Kidney epithelial cell (primary cell): ENCODE measurements at regions not wholly inside any gene's neighbourhood (a gene's known extent, or its start where the extent isn't known, plus 50 kb on each side); places are given as distances from the start of the nearest gene placed in this dataset.
"Not testable (repeated sequence)": the region's sequence is repeated elsewhere in the genome, so short reads cannot be mapped to it uniquely, and the experiment has no call there.

Experiments
- DNase-seq: peaks from one replicate; pipeline ENCODE4 v3.0.0-alpha.2; 2010; ENCODE audit warnings: low read depth
- H3K27me3 ChIP-seq: 2 replicates; pipeline ENCODE4 v1.6.0; 2011; ENCODE audit warnings: low read length; ENCODE audit not compliant: control insufficient read depth, insufficient read depth
- H3K36me3 ChIP-seq: 2 replicates; pipeline ENCODE4 v1.5.1; 2011; ENCODE audit warnings: low read length; ENCODE audit not compliant: control insufficient read depth, insufficient read depth
- H3K4me3 ChIP-seq: 2 replicates; pipeline ENCODE4 v1.5.1; 2011; ENCODE audit warnings: low read depth, mild to moderate bottlenecking, control low read depth, low read length
- TF ChIP-seq, protein P1 (sequence below): IDR thresholded peaks from 2 replicates; pipeline ENCODE4 v1.5.1; 2011; ENCODE audit warnings: mild to moderate bottlenecking, moderate library complexity, low read length, control low read depth, inconsistent platforms; ENCODE audit not compliant: insufficient read depth, poor library complexity, severe bottlenecking

DNA sequence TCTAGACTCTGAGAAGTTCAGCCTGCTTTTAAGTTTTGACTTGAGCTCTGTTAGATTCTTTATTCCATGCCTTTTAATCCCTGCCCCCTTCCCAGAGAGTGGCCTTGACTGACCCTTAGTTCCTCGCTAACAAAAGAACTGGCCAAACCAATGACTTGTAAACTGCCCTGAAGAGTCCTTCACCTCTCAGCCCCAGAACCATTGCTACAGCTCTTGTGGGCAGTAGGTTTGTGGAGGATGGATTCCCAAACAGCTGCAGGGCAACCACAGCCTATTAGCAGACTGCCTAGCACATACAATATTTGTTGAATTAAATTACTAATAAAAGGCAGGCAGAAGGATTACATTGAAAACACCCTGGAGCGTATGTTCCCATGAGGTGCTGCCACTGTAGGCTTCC is 163.9 kb downstream of the MAIP1 start:
- no peaks in the 10 kb centered on the region for H3K36me3 ChIP-seq
- DNase-seq = no peak
- TF ChIP-seq, protein P1, sequence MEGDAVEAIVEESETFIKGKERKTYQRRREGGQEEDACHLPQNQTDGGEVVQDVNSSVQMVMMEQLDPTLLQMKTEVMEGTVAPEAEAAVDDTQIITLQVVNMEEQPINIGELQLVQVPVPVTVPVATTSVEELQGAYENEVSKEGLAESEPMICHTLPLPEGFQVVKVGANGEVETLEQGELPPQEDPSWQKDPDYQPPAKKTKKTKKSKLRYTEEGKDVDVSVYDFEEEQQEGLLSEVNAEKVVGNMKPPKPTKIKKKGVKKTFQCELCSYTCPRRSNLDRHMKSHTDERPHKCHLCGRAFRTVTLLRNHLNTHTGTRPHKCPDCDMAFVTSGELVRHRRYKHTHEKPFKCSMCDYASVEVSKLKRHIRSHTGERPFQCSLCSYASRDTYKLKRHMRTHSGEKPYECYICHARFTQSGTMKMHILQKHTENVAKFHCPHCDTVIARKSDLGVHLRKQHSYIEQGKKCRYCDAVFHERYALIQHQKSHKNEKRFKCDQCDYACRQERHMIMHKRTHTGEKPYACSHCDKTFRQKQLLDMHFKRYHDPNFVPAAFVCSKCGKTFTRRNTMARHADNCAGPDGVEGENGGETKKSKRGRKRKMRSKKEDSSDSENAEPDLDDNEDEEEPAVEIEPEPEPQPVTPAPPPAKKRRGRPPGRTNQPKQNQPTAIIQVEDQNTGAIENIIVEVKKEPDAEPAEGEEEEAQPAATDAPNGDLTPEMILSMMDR = no peak
- H3K27me3 ChIP-seq = no peaks in the 10 kb centered on the region
- no peak overlapping the region for H3K4me3 ChIP-seq

DNA sequence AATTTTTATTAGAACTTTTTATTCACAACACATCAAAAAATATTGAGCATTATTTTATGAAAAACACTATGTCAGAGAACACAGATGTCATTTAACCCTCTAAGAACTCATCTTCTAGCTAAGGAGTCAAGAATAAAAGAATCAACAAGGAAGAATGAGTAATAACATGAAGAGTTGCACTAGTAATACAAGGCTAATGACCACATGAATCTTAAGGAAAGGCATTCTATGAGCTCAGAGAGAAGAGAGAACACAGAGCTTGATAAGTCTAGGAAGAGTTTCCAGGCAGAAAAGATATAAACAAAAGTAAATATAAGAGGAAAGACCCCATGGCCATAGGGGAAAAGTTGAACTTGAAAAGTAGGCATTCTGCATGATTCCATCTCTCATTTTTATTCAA is 166.5 kb downstream of the MAIP1 start:
- TF ChIP-seq, protein P1 = no peak
- no peak overlapping the region for H3K4me3 ChIP-seq

DNA sequence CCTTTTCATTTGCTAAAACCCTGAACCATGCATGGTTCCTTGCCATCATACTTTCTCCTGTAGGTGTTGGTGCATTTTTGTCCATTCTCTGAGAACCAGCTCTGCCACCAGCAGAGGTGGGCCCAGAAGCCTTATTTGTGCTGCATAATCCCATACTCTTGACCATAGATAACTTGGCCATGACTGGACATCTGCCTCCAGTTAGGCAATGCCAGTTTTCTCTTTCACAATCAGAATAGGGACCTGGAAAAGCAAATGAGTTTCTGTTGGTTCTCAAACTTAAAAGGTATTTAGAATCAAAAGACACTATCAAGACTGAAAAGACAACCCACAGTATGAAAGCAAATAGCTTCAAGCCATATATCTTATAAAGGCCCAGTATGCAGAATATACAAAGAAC is 167.3 kb downstream of the MAIP1 start:
- TF ChIP-seq, protein P1 = no peak
- DNase-seq = no peak
- Histone ChIP-seq H3K27me3 (no peaks in the 10 kb centered on the region), H3K4me3 (no peak overlapping the region), H3K36me3 (no peaks in the 10 kb centered on the region)

More for the DNA sequence above, 166.5 kb downstream of the MAIP1 start:
- Histone ChIP-seq H3K36me3 (no peaks in the 10 kb centered on the region), H3K27me3 (no peaks in the 10 kb centered on the region)
- DNase-seq = no peak

DNA sequence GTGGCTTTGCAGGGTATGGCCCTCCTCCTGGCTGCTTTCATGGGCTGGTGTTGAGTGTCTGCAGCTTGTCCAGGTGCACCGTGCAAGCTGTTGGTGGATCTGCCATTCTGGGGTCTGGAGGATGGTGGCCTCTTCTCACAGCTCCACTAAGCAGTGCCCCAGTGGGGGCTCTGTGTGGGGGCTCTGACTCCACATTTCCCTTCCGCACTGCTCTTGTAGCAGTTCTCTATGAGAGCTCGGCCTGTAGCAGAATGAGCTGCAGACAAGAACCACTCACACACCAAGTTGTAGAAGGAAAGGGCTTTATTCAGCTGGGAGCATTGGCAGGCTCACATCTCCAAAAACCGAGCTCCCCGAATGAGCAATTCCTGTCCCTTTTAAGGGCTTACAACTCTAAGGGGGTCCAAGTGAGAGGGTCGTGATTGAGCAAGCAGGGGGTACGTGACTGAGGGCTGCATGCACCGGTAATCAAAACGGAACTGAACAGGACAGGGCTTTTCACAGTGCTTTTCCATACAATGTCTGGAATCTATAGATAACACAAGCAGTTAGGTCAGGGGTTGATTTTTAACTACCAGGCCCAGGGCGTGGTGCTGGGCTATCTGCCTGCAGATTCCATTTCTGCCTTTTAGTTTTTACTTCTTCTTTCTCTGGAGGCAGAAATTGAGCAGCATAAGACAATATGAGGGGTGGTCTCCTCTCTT is 169.4 kb downstream of the MAIP1 start:
- not testable (repeated sequence) for H3K36me3 ChIP-seq, DNase-seq, H3K4me3 ChIP-seq, H3K27me3 ChIP-seq

DNA sequence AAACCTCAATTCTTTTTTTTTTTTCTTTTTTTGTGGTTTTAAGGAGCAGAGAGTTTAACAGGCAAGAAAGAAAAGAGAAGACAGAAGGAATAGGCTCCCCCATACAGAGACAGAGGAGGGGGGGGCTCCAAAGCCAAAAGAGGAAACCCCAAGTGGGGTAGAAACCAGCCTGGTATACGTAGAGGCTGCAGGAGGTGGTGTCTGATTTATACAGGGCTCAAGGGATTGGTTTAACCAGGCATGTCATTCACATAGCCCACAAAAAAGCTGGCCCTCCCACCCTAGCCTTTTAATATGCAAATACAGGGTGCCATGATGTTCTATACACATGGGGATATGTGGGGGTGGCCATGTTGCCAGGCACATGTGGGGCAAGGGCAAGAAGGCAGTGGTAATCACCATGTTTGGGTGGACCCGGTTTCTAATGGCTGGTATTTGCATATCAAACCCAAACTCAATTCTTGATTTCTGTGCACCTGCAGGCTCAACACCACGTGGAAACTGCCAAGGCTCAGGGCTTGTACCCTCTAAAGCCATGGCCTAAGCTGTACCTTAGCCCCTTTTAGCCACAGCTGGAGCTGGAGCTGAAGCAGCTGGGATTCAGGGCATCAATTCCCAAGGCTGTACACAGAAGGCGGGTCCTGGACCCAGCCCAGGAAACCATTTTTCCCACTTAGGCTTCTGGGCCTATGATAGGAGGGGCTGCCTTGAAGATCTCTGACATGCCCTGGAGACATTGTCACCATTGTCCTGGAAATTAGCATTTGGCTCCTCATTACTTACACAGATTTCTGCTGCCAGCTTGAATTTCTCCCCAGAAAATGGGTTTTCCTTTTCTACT is 170.3 kb downstream of the MAIP1 start:
- DNase-seq = no peak
- Histone ChIP-seq H3K4me3 (no peak overlapping the region), H3K27me3 (no peaks in the 10 kb centered on the region), H3K36me3 (no peaks in the 10 kb centered on the region)
- TF ChIP-seq, protein P1 = no peak

DNA sequence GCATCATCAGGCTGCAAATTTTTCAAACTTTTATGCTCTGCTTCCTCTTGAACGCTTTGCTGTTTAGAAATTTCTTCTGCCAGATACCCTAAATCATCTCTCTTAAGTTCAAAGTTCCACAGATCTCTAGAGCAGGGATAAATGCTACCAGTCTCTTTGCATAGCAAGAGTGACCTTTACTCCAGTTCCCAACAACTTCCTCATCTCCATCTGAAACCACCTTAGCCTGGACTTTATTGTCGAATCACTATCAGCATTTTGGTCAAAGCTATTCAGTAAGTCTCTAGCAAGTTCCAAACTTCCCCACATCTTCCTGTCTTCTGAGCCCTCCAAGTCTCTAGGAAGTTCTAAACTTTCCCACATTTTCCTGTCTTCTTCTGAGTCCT is 170.9 kb downstream of the MAIP1 start:
- not testable (repeated sequence) for H3K4me3 ChIP-seq, DNase-seq, H3K27me3 ChIP-seq, H3K36me3 ChIP-seq

DNA sequence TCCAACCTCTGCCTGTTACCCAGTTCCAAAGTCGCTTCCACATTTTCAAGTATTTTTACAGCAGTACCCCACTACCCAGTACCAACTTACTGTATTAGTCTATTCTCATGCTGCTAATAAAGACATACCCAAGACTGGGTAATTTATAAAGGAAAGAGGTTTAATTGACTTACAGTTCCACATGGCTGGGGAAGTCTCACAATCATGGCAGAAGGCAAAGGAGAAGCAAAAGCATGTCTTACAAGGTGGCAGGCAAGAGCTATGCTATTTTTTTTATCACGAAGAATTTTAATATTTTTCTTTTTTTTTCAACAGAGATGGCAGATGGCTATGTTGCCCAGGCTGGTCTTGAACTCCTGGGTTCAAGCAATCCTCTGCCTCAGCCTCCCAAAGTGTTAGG is 171.3 kb downstream of the MAIP1 start:
- H3K27me3 ChIP-seq, DNase-seq, H3K36me3 ChIP-seq, H3K4me3 ChIP-seq: not testable (repeated sequence)
